ENCODE measurements at regions not wholly inside any gene's neighbourhood (a gene's known extent, or its start where the extent isn't known, plus 50 kb on each side); places are given as distances from the start of the nearest gene placed in this dataset.

- Histone ChIP-seq H3K27me3 (ENCODE audit: control insufficient read depth in 1 of 2, insufficient read depth in 2 of 2, low read length in 2 of 2) (no peaks in the 10 kb centered on the region), H3K9me3 (ENCODE audit: control insufficient read depth in 1 of 2, low read length in 2 of 2) (no peaks in the 10 kb centered on the region), H3K9ac (ENCODE audit: low read depth in 1 of 2, low read length in 2 of 2) (no peak overlapping the region), H3K27ac (ENCODE audit: low read depth, low read length) (no peak overlapping the region), H3K36me3 (ENCODE audit: control insufficient read depth in 1 of 2, insufficient read depth in 2 of 2, low read length in 2 of 2) (no peaks in the 10 kb centered on the region), H3K4me1 (ENCODE audit: control insufficient read depth in 1 of 2, insufficient read depth in 2 of 2, low read length in 2 of 2) (no peaks in the 10 kb centered on the region), H3K4me3 (ENCODE audit: low read depth in 1 of 2, low read length in 2 of 2) (no peak overlapping the region)
Observed at GRCh38 chr7:86975449-86975848, 84.0 kb downstream of the ELAPOR2 start.

DNA sequence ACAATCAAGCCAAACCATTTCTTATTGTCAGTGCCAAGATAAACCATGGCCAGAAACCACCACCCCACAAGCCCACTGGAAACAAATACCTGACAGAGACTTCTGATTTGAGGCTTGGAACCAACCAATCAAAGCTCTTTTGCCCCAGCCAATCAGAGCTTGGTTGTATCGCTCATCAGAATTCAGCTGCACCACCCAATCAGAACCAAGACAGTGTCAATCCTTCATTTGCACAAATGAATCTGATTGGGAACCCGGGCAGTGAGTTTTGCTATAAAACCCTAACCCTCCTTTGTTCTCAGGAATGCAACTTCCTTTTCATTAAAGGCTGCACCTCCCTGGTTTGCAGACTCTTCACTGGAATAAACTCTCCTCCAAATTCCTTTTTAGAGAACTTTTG lies 87.4 kb downstream of the ELAPOR2 start:
- Histone ChIP-seq H3K9me3 (ENCODE audit: control insufficient read depth in 1 of 2, low read length in 2 of 2) (no peaks in the 10 kb centered on the region), H3K36me3 (ENCODE audit: control insufficient read depth in 1 of 2, insufficient read depth in 2 of 2, low read length in 2 of 2) (no peaks in the 10 kb centered on the region), H3K9ac (ENCODE audit: low read depth in 1 of 2, low read length in 2 of 2) (no peak overlapping the region), H3K4me1 (ENCODE audit: control insufficient read depth in 1 of 2, insufficient read depth in 2 of 2, low read length in 2 of 2) (no peaks in the 10 kb centered on the region), H3K27me3 (ENCODE audit: control insufficient read depth in 1 of 2, insufficient read depth in 2 of 2, low read length in 2 of 2) (no peaks in the 10 kb centered on the region), H3K4me3 (ENCODE audit: low read depth in 1 of 2, low read length in 2 of 2) (no peak overlapping the region), H3K27ac (ENCODE audit: low read depth, low read length) (no peak overlapping the region)

DNA sequence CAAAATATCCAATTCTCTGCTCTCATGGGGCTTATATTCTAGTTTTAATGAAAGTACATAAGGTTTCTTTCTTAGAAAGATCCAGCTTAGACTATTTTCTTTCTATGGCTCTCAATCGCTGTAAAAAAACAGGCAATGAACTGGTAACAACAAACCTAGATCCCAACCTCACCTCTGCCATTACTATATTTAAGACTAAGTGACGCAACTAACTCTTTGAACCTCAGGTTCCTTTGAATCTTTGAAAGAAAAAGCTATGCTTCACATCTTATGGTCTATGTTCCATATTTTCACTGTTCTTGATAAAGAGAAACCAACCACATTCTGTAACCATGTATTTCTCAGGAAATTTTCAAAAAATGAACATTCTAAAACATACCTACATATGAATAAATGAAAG lies 88.5 kb downstream of the ELAPOR2 start:
- H3K4me3 ChIP-seq (ENCODE audit: low read depth in 1 of 2, low read length in 2 of 2), result no peak overlapping the region
- no peaks in the 10 kb centered on the region for H3K4me1 ChIP-seq (ENCODE audit: control insufficient read depth in 1 of 2, insufficient read depth in 2 of 2, low read length in 2 of 2)
- H3K36me3 ChIP-seq (ENCODE audit: control insufficient read depth in 1 of 2, insufficient read depth in 2 of 2, low read length in 2 of 2), result no peaks in the 10 kb centered on the region
- H3K27ac ChIP-seq (ENCODE audit: low read depth, low read length), result no peak overlapping the region
- no peaks in the 10 kb centered on the region for H3K9me3 ChIP-seq (ENCODE audit: control insufficient read depth in 1 of 2, low read length in 2 of 2)
- H3K9ac ChIP-seq (ENCODE audit: low read depth in 1 of 2, low read length in 2 of 2), result no peak overlapping the region
- no peaks in the 10 kb centered on the region for H3K27me3 ChIP-seq (ENCODE audit: control insufficient read depth in 1 of 2, insufficient read depth in 2 of 2, low read length in 2 of 2)

- Histone ChIP-seq H3K27me3 (ENCODE audit: control insufficient read depth in 1 of 2, insufficient read depth in 2 of 2, low read length in 2 of 2) (no peaks in the 10 kb centered on the region), H3K4me1 (ENCODE audit: control insufficient read depth in 1 of 2, insufficient read depth in 2 of 2, low read length in 2 of 2) (no peaks in the 10 kb centered on the region), H3K4me3 (ENCODE audit: low read depth in 1 of 2, low read length in 2 of 2) (no peak overlapping the region), H3K36me3 (ENCODE audit: control insufficient read depth in 1 of 2, insufficient read depth in 2 of 2, low read length in 2 of 2) (no peaks in the 10 kb centered on the region), H3K9ac (ENCODE audit: low read depth in 1 of 2, low read length in 2 of 2) (no peak overlapping the region), H3K27ac (ENCODE audit: low read depth, low read length) (no peak overlapping the region), H3K9me3 (ENCODE audit: control insufficient read depth in 1 of 2, low read length in 2 of 2) (no peaks in the 10 kb centered on the region)
Observed at GRCh38 chr7:86970547-86970946, 88.9 kb downstream of the ELAPOR2 start.

GRCh38 chr7:86969865-86970264 lies 89.6 kb downstream of the ELAPOR2 start:
- H3K4me1 ChIP-seq (ENCODE audit: control insufficient read depth in 1 of 2, insufficient read depth in 2 of 2, low read length in 2 of 2), result no peaks in the 10 kb centered on the region
- no peaks in the 10 kb centered on the region for H3K27me3 ChIP-seq (ENCODE audit: control insufficient read depth in 1 of 2, insufficient read depth in 2 of 2, low read length in 2 of 2)
- H3K27ac ChIP-seq (ENCODE audit: low read depth, low read length), result no peak overlapping the region
- no peaks in the 10 kb centered on the region for H3K36me3 ChIP-seq (ENCODE audit: control insufficient read depth in 1 of 2, insufficient read depth in 2 of 2, low read length in 2 of 2)
- H3K4me3 ChIP-seq (ENCODE audit: low read depth in 1 of 2, low read length in 2 of 2), result no peak overlapping the region
- no peak overlapping the region for H3K9ac ChIP-seq (ENCODE audit: low read depth in 1 of 2, low read length in 2 of 2)
- H3K9me3 ChIP-seq (ENCODE audit: control insufficient read depth in 1 of 2, low read length in 2 of 2), result no peaks in the 10 kb centered on the region

DNA sequence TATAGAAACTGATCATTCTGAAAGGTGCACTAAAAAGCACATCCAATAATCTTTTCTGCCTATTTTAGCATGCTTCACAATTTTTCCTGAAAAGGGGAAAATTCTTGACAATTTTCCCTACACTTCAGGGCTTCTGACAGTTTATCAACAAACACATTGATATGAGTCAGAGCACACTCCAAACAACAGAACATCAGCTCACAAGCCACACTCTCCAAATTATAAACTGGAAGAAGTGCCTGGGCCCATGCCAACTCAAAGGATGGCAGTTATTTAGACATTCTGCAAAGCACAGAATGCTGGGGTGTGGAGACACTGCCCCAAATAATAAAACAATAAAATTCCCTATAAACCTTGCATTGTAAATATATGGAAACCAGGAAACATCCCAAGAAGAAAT lies 90.8 kb downstream of the ELAPOR2 start:
- H3K27ac ChIP-seq (ENCODE audit: low read depth, low read length), result no peak overlapping the region

GRCh38 chr7:86966916-86967315 lies 92.5 kb downstream of the ELAPOR2 start:
- Histone ChIP-seq H3K27me3 (ENCODE audit: control insufficient read depth in 1 of 2, insufficient read depth in 2 of 2, low read length in 2 of 2) (no peaks in the 10 kb centered on the region), H3K36me3 (ENCODE audit: control insufficient read depth in 1 of 2, insufficient read depth in 2 of 2, low read length in 2 of 2) (no peaks in the 10 kb centered on the region), H3K4me3 (ENCODE audit: low read depth in 1 of 2, low read length in 2 of 2) (no peak overlapping the region), H3K9me3 (ENCODE audit: control insufficient read depth in 1 of 2, low read length in 2 of 2) (no peaks in the 10 kb centered on the region), H3K9ac (ENCODE audit: low read depth in 1 of 2, low read length in 2 of 2) (no peak overlapping the region), H3K27ac (ENCODE audit: low read depth, low read length) (no peak overlapping the region), H3K4me1 (ENCODE audit: control insufficient read depth in 1 of 2, insufficient read depth in 2 of 2, low read length in 2 of 2) (no peaks in the 10 kb centered on the region)

More for the DNA sequence above, 90.8 kb downstream of the ELAPOR2 start:
- no peak overlapping the region for H3K9ac ChIP-seq (ENCODE audit: low read depth in 1 of 2, low read length in 2 of 2)
- H3K9me3 ChIP-seq (ENCODE audit: control insufficient read depth in 1 of 2, low read length in 2 of 2), result no peaks in the 10 kb centered on the region
- no peaks in the 10 kb centered on the region for H3K4me1 ChIP-seq (ENCODE audit: control insufficient read depth in 1 of 2, insufficient read depth in 2 of 2, low read length in 2 of 2)
- H3K4me3 ChIP-seq (ENCODE audit: low read depth in 1 of 2, low read length in 2 of 2), result no peak overlapping the region
- no peaks in the 10 kb centered on the region for H3K36me3 ChIP-seq (ENCODE audit: control insufficient read depth in 1 of 2, insufficient read depth in 2 of 2, low read length in 2 of 2)
- H3K27me3 ChIP-seq (ENCODE audit: control insufficient read depth in 1 of 2, insufficient read depth in 2 of 2, low read length in 2 of 2), result no peaks in the 10 kb centered on the region

DNA sequence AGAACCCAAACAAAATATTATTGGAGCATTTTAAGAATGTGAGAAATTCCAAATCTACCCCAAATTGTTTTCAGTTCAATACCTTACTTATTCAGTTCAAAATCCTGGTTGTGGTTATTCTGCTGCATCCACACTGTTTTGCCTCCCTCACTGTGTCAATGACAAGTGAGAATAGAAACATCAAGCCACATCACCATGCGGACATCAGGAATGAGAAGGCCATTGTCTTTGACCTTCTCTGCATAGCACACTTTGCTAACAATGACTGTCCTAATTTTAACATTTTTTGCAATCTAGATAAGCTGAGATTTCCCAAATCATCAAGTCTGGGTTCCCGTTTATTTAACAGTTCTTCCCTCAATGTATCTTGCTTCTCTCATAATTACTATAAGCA lies 93.7 kb downstream of the ELAPOR2 start:
- Histone ChIP-seq H3K4me3 (ENCODE audit: low read depth in 1 of 2, low read length in 2 of 2) (no peak overlapping the region), H3K9me3 (ENCODE audit: control insufficient read depth in 1 of 2, low read length in 2 of 2) (no peaks in the 10 kb centered on the region), H3K27me3 (ENCODE audit: control insufficient read depth in 1 of 2, insufficient read depth in 2 of 2, low read length in 2 of 2) (no peaks in the 10 kb centered on the region), H3K9ac (ENCODE audit: low read depth in 1 of 2, low read length in 2 of 2) (no peak overlapping the region), H3K36me3 (ENCODE audit: control insufficient read depth in 1 of 2, insufficient read depth in 2 of 2, low read length in 2 of 2) (no peaks in the 10 kb centered on the region), H3K4me1 (ENCODE audit: control insufficient read depth in 1 of 2, insufficient read depth in 2 of 2, low read length in 2 of 2) (no peaks in the 10 kb centered on the region), H3K27ac (ENCODE audit: low read depth, low read length) (no peak overlapping the region)

DNA sequence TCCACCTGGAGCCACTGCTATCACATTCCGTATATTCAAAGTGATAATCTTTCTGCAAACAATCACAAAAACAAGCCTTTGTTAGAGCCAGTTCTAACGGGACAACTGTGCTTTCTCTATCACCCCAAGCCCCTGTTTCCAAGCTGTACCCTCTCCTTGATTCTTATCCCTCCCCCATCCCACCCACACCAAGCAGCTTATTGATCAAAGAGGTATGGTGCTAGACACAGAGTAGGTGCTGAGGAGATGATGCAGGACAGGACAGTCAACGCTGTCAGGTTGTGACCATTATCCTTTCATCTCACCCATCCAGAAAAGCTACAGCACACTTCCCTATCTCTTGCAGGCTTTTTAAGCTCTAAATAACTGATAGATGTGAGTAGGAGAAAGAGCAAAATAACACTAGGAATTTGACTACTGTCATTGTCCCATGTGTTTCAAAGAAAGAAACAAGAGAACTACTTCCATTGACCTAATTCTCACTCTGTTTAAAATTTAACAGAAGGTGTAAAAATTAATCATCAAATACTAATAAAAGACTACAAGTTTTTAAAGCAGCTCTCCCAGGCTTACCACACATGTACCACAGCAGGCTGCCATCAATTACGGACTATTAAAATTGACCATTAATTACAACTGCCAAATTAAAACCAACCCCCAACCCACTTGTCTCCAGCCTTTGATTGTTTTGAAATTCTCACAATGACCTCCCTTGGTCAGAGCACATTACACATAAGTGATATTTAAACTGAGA lies 94.3 kb downstream of the ELAPOR2 start:
- H3K27me3 ChIP-seq (ENCODE audit: control insufficient read depth in 1 of 2, insufficient read depth in 2 of 2, low read length in 2 of 2), result no peaks in the 10 kb centered on the region
- H3K4me1 ChIP-seq (ENCODE audit: control insufficient read depth in 1 of 2, insufficient read depth in 2 of 2, low read length in 2 of 2), result no peaks in the 10 kb centered on the region
- no peaks in the 10 kb centered on the region for H3K9me3 ChIP-seq (ENCODE audit: control insufficient read depth in 1 of 2, low read length in 2 of 2)
- H3K36me3 ChIP-seq (ENCODE audit: control insufficient read depth in 1 of 2, insufficient read depth in 2 of 2, low read length in 2 of 2), result no peaks in the 10 kb centered on the region
- H3K9ac ChIP-seq (ENCODE audit: low read depth in 1 of 2, low read length in 2 of 2), result no peak overlapping the region
- no peak overlapping the region for H3K27ac ChIP-seq (ENCODE audit: low read depth, low read length)
- no peak overlapping the region for H3K4me3 ChIP-seq (ENCODE audit: low read depth in 1 of 2, low read length in 2 of 2)

- no peak overlapping the region for H3K9ac ChIP-seq (ENCODE audit: low read depth in 1 of 2, low read length in 2 of 2)
- H3K4me1 ChIP-seq (ENCODE audit: control insufficient read depth in 1 of 2, insufficient read depth in 2 of 2, low read length in 2 of 2), result no peaks in the 10 kb centered on the region
- H3K27me3 ChIP-seq (ENCODE audit: control insufficient read depth in 1 of 2, insufficient read depth in 2 of 2, low read length in 2 of 2), result no peaks in the 10 kb centered on the region
- no peaks in the 10 kb centered on the region for H3K36me3 ChIP-seq (ENCODE audit: control insufficient read depth in 1 of 2, insufficient read depth in 2 of 2, low read length in 2 of 2)
- no peak overlapping the region for H3K4me3 ChIP-seq (ENCODE audit: low read depth in 1 of 2, low read length in 2 of 2)
- no peaks in the 10 kb centered on the region for H3K9me3 ChIP-seq (ENCODE audit: control insufficient read depth in 1 of 2, low read length in 2 of 2)
- no peak overlapping the region for H3K27ac ChIP-seq (ENCODE audit: low read depth, low read length)
Observed at GRCh38 chr7:86963599-86964230, 95.7 kb downstream of the ELAPOR2 start.
